HepG2 (cell line): ENCODE measurements at regions not wholly inside any gene's neighbourhood (a gene's known extent, or its start where the extent isn't known, plus 50 kb on each side); places are given as distances from the start of the nearest gene placed in this dataset.

ENCODE experiments used
- ATAC-seq: fragments of 200-7000 bp; cut with Tn5 transposase; 3 replicates; pipeline ENCODE4 v1.9.1; 2020; ENCODE audit warnings: mild to moderate bottlenecking, moderate library complexity
- BruUV-seq: library from RNA; stranded (reverse); fragments of 400-500 nt; replicated peaks from 2 replicates; lab custom pipeline; 2021; lab: Mats Ljungman, UMichigan
- CTCF ChIA-PET: fragments of 300-600 bp; formaldehyde crosslinking; extraction: SDS; loops from one replicate; lab custom pipeline; 2021; ENCODE audit warnings: low total read pairs, inconsistent platforms, low intra/inter-chr PET ratio; lab: Yijun Ruan, JAX
- POLR2A ChIA-PET: fragments of 350-600 bp; sonication (Branson Sonifier 250); formaldehyde crosslinking; loops from one replicate; lab custom pipeline; 2020; ENCODE audit warnings: antibody characterized with exemption, inconsistent platforms; lab: Yijun Ruan, JAX
- DNase-seq: peaks from one replicate; pipeline ENCODE4 v3.0.0-alpha.2; 2015; ENCODE audit warnings: low spot score
- FAIRE-seq: peaks from 3 replicates; lab custom pipeline; 2011; peaks lifted over from hg19 to GRCh38; lab: Jason Lieb, UNC
- H2AFZ ChIP-seq: one replicate; pipeline ENCODE4 v1.6.1; 2011; ENCODE audit warnings: low read length, inconsistent platforms
- H3K27ac ChIP-seq: fragments of 300-600 bp; 3 replicates; pipeline ENCODE4 v1.8.0; 2011; ENCODE audit warnings: mixed run types, mild to moderate bottlenecking, mixed read lengths, low read length, inconsistent platforms; ENCODE audit not compliant: insufficient read depth; ENCODE audit errors: extremely low read length
- H3K27me3 ChIP-seq, 2 experiments: fragments of 200-600 bp in 1 of 2; 2 replicates in 1 of 2; 3 replicates in 1 of 2; pipeline versions ENCODE4 v1.6.0 to v1.8.0; 2011; ENCODE audit warnings: low read length in 2 of 2, mild to moderate bottlenecking in 2 of 2, moderate library complexity in 2 of 2, inconsistent platforms in 1 of 2; ENCODE audit not compliant: insufficient read depth in 2 of 2, control insufficient read depth in 1 of 2
- H3K36me3 ChIP-seq, 2 experiments: fragments of 200-600 bp in 1 of 2; replicated peaks in 1 of 2; 2 replicates in 1 of 2; 3 replicates in 1 of 2; pipeline versions ENCODE4 v1.5.1 to v1.8.0; 2011; ENCODE audit warnings: low read length in 2 of 2, inconsistent platforms in 1 of 2; ENCODE audit not compliant: insufficient read depth in 2 of 2, control insufficient read depth in 1 of 2
- H3K4me1 ChIP-seq: 2 replicates; pipeline ENCODE4 v1.5.1; 2012; ENCODE audit warnings: low read length, inconsistent platforms; ENCODE audit not compliant: insufficient read depth
- H3K4me2 ChIP-seq: 2 replicates; pipeline ENCODE4 v1.6.0; 2011; ENCODE audit warnings: low read depth, low read length, inconsistent platforms
- H3K4me3 ChIP-seq, 3 experiments: fragments of 200-600 bp in 1 of 3; sonication (generic), shearing (Covaris generic) in 1 of 3; replicated peaks in 1 of 3; 2 replicates each; pipeline ENCODE4 v1.5.1; 2011 to 2016; ENCODE audit warnings: low read length in 3 of 3, inconsistent platforms in 2 of 3, low read depth in 2 of 3, mild to moderate bottlenecking in 2 of 3, control low read depth in 1 of 3, mixed read lengths in 1 of 3; ENCODE audit not compliant: insufficient read depth in 1 of 3
- H3K79me2 ChIP-seq: one replicate; pipeline ENCODE4 v1.6.1; 2011; ENCODE audit warnings: low read length, inconsistent platforms; ENCODE audit not compliant: insufficient read depth
- H3K9ac ChIP-seq: 2 replicates; pipeline ENCODE4 v1.6.0; 2011; ENCODE audit warnings: mild to moderate bottlenecking, low read depth, low read length, inconsistent platforms; ENCODE audit not compliant: insufficient read depth
- H3K9me3 ChIP-seq: 2 replicates; pipeline ENCODE4 v1.5.1; 2012; ENCODE audit warnings: mild to moderate bottlenecking, low read length
- H4K20me1 ChIP-seq: 2 replicates; pipeline ENCODE4 v1.6.0; 2011; ENCODE audit warnings: inconsistent platforms, mild to moderate bottlenecking, low read length, moderate library complexity; ENCODE audit not compliant: insufficient read depth
- JUN ChIP-seq: sonication (generic); formaldehyde crosslinking; IDR thresholded peaks from 2 replicates; pipeline ENCODE4 v1.4.0; 2020; ENCODE audit warnings: mild to moderate bottlenecking, missing genetic modification reagents
- MAFF ChIP-seq: IDR thresholded peaks from 2 replicates; pipeline ENCODE4 v1.6.1; 2011; ENCODE audit warnings: low read depth, low read length, improper control_type of control experiment
- MEIS2 ChIP-seq: sonication (generic); formaldehyde crosslinking; IDR thresholded peaks from 2 replicates; pipeline ENCODE4 v1.9.0; 2021; ENCODE audit warnings: mild to moderate bottlenecking, missing genetic modification reagents
- NFRKB ChIP-seq: fragments of 450-650 bp; IDR thresholded peaks from 2 replicates; pipeline ENCODE4 v1.6.1; 2017
- SMYD3 ChIP-seq: sonication (generic); formaldehyde crosslinking; IDR thresholded peaks from 2 replicates; pipeline ENCODE4 v1.8.1; 2023; ENCODE audit warnings: mild to moderate bottlenecking, missing genetic modification reagents
- TAF15 ChIP-seq: fragments of 200-400 bp; formaldehyde crosslinking; IDR thresholded peaks from one replicate; pipeline ENCODE4 v1.6.1; 2018; ENCODE audit warnings: mild to moderate bottlenecking, low read depth, low read length; ENCODE audit not compliant: poor library complexity, severe bottlenecking
- ZNF17 ChIP-seq: sonication (generic); formaldehyde crosslinking; IDR thresholded peaks from 2 replicates; pipeline ENCODE4 v1.5.0; 2020; ENCODE audit warnings: mild to moderate bottlenecking, missing genetic modification reagents
- ZNF503 ChIP-seq: sonication (generic); formaldehyde crosslinking; IDR thresholded peaks from 2 replicates; pipeline ENCODE4 v1.4.0; 2020; ENCODE audit warnings: missing genetic modification reagents
- ZSCAN9 ChIP-seq: IDR thresholded peaks from 2 replicates; pipeline ENCODE4 v1.6.1; 2016; ENCODE audit warnings: borderline replicate concordance
- WGBS: methylation state at CpG from one replicate; pipeline ENCODE4 v1.1.6; 2017; ENCODE audit warnings: low lambda C conversion rate; 5-methylcytosine and 5-hydroxymethylcytosine counted together
- in situ Hi-C: cut with HindIII; loops from 2 replicates; pipeline ENCODE4 v1.10.0; 2017; ENCODE audit warnings: low pct_unique_long_range_greater_than_20kb; ENCODE audit not compliant: extremely low pct_ligation_motif_present
- intact Hi-C: fragments of 100-400 bp; cut with micrococcal nuclease; formaldehyde crosslinking; loops from one replicate; pipeline ENCODE4 v1.10.0; 2022; ENCODE audit not compliant: unreplicated experiment
- TF ChIP-seq, protein P1 (sequence below): sonication (generic); formaldehyde crosslinking; IDR thresholded peaks from 2 replicates; pipeline ENCODE4 v1.4.0; 2020; ENCODE audit warnings: mild to moderate bottlenecking, missing genetic modification reagents
- TF ChIP-seq, protein P2 (sequence below): sonication (generic); formaldehyde crosslinking; IDR thresholded peaks from 2 replicates; pipeline ENCODE4 v1.4.0; 2020; ENCODE audit warnings: missing genetic modification reagents

DNA sequence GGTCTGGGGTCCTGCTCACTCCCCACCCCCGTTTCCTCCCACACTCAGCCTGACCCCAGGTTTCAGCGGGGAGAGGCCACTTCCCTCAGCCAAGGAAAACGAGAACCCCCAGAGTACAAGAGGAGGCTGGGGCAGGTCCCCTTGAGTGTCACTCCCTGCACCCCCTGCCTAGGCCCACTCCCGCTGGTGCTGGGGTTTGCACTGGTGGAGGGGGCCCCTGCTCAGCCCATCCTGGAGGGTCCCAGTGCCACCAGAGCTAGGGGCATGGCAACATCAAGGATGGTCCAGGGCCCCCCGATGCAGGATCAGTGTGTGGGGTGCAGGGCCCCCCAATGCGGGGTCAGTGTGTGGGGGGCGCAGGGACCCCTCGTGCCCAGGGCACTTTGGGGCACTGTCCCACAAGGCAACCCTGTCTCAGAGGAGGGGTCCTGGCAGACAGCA lies 70.5 kb upstream of the KCTD7 start:
- H3K27me3 ChIP-seq = no peaks in the 10 kb centered on the region
- no peak overlapping the region for H3K27ac ChIP-seq
- H3K79me2 ChIP-seq = peaks cover 4% of the 10 kb centered on the region
- ChIA-PET POLR2A (no interaction called here), CTCF (no interaction called here)
- peaks cover 13 to 35% of the 10 kb centered on the region in 2 experiments; a peak in 4 of 5 replicates for H3K36me3 ChIP-seq
- H3K4me2 ChIP-seq = no peak overlapping the region
- no peak overlapping the region for H3K4me3 ChIP-seq
- no peak for TF ChIP-seq MEIS2 (CRISPR knock-in tag)
- TF ChIP-seq, protein P1, sequence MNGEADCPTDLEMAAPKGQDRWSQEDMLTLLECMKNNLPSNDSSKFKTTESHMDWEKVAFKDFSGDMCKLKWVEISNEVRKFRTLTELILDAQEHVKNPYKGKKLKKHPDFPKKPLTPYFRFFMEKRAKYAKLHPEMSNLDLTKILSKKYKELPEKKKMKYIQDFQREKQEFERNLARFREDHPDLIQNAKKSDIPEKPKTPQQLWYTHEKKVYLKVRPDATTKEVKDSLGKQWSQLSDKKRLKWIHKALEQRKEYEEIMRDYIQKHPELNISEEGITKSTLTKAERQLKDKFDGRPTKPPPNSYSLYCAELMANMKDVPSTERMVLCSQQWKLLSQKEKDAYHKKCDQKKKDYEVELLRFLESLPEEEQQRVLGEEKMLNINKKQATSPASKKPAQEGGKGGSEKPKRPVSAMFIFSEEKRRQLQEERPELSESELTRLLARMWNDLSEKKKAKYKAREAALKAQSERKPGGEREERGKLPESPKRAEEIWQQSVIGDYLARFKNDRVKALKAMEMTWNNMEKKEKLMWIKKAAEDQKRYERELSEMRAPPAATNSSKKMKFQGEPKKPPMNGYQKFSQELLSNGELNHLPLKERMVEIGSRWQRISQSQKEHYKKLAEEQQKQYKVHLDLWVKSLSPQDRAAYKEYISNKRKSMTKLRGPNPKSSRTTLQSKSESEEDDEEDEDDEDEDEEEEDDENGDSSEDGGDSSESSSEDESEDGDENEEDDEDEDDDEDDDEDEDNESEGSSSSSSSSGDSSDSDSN (CRISPR knock-in tag) = no peak
- TF ChIP-seq, protein P2, sequence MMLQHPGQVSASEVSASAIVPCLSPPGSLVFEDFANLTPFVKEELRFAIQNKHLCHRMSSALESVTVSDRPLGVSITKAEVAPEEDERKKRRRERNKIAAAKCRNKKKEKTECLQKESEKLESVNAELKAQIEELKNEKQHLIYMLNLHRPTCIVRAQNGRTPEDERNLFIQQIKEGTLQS = no peak
- TF ChIP-seq MAFF = no peak
- no peak for TF ChIP-seq ZNF17 (CRISPR knock-in tag)
- no peak for TF ChIP-seq ZSCAN9
- no peak for TF ChIP-seq SMYD3 (CRISPR knock-in tag)
- TF ChIP-seq TAF15 = no peak
- no peak for TF ChIP-seq JUN
- TF ChIP-seq ZNF503 (CRISPR knock-in tag) = no peak
- TF ChIP-seq NFRKB = no peak
- H4K20me1 ChIP-seq = 0 out of 2 replicates have a peak, but pooled peaks cover 3% of the 10 kb centered on the region
- no peaks in the 10 kb centered on the region for H3K4me1 ChIP-seq
- H3K9me3 ChIP-seq = no peaks in the 10 kb centered on the region
- in situ Hi-C loops = no loop called here
- WGBS = 90% methylated on average over 6 of the region's 8 CpGs
- no peak overlapping the region for H3K9ac ChIP-seq
- FAIRE-seq = no peak
- no peak for DNase-seq
- H2AFZ ChIP-seq = no peak overlapping the region
- intact Hi-C loops = loop anchor here (10.0 kb wide), 1 partner anchor 97 kb away; no protein-coding TSS in a partner anchor
- peak; percentile 23 for ATAC-seq
- BruUV-seq = no TSS peak
